Esophagus (tissue), 2 donors: ENCODE measurements at regions not wholly inside any gene's neighbourhood (a gene's known extent, or its start where the extent isn't known, plus 50 kb on each side); places are given as distances from the start of the nearest gene placed in this dataset.
A peak's percentile ranks its signal among the peaks of the same experiment; 100 is the strongest.

Source experiments
- H3K27ac ChIP-seq, 2 donors: one replicate each; pipeline ENCODE4 v1.5.1; 2013; ENCODE audit warnings: low read depth in 2 of 2, mild to moderate bottlenecking in 2 of 2, inconsistent platforms in 1 of 2, low read length in 1 of 2, moderate library complexity in 1 of 2
- H3K27me3 ChIP-seq, 2 donors: one replicate each; pipeline ENCODE4 v1.6.1; 2013; ENCODE audit warnings: low read length in 2 of 2, control low read depth in 1 of 2, mild to moderate bottlenecking in 1 of 2; ENCODE audit not compliant: insufficient read depth in 2 of 2, control insufficient read depth in 1 of 2
- H3K36me3 ChIP-seq, 2 donors: one replicate each; pipeline ENCODE4 v1.6.1; 2013; ENCODE audit warnings: low read length in 1 of 2; ENCODE audit not compliant: control insufficient read depth in 2 of 2, insufficient read depth in 2 of 2
- H3K4me1 ChIP-seq, 2 donors: one replicate each; pipeline ENCODE4 v1.6.1; 2013; ENCODE audit warnings: low read length in 1 of 2; ENCODE audit not compliant: control insufficient read depth in 2 of 2, insufficient read depth in 2 of 2
- H3K4me3 ChIP-seq, 2 donors: one replicate each; pipeline ENCODE4 v1.5.1; 2013; ENCODE audit warnings: low read length in 2 of 2, mild to moderate bottlenecking in 2 of 2, low read depth in 1 of 2, moderate library complexity in 1 of 2
- H3K9me3 ChIP-seq, 2 donors: one replicate each; pipeline ENCODE4 v1.6.1; 2013; ENCODE audit warnings: mild to moderate bottlenecking in 2 of 2, low read depth in 1 of 2, low read length in 1 of 2, moderate library complexity in 1 of 2; ENCODE audit not compliant: control insufficient read depth in 2 of 2, insufficient read depth in 1 of 2
- WGBS, 2 donors: extraction: QIAGEN DNeasy Blood & Tissue Kit; methylation state at CpG; one replicate each; pipeline ENCODE4 v1.1.7; 2013; 5-methylcytosine and 5-hydroxymethylcytosine counted together
- donor health status: healthy with polysubstance abuse.
- donor health status: Bipolar disorder and iron deficiency.

DNA sequence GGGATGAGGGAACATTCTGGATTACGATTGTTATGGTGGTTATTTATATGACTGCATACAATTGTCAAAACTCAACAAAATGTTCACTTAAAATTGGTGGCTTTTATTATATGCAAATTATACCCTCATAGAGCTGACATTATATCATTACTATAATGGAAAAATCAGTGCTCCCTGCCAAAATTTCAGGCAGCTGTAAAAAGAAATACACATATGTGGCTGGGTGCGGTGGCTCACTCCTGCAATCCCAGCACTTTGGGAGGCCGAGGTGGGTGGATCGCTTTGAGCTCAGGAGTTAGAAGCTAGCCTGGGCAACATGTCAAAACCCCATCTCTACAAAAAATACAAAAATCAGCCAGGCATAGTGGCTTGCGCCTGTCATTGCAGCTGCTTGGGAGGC is 75.8 kb upstream of the SULF2 start:
- no peak overlapping the region for H3K27ac ChIP-seq
- no peaks in the 10 kb centered on the region for H3K9me3 ChIP-seq
- H3K27me3 ChIP-seq: no peaks in the 10 kb centered on the region
- peaks cover 4 to 6% of the 10 kb centered on the region in 2 donors for H3K4me1 ChIP-seq
- 89 to 92% methylated on average over 5 of the region's 5 CpGs for WGBS, 2 donors
- no peak overlapping the region for H3K4me3 ChIP-seq
- H3K36me3 ChIP-seq: no peaks in the 10 kb centered on the region

DNA sequence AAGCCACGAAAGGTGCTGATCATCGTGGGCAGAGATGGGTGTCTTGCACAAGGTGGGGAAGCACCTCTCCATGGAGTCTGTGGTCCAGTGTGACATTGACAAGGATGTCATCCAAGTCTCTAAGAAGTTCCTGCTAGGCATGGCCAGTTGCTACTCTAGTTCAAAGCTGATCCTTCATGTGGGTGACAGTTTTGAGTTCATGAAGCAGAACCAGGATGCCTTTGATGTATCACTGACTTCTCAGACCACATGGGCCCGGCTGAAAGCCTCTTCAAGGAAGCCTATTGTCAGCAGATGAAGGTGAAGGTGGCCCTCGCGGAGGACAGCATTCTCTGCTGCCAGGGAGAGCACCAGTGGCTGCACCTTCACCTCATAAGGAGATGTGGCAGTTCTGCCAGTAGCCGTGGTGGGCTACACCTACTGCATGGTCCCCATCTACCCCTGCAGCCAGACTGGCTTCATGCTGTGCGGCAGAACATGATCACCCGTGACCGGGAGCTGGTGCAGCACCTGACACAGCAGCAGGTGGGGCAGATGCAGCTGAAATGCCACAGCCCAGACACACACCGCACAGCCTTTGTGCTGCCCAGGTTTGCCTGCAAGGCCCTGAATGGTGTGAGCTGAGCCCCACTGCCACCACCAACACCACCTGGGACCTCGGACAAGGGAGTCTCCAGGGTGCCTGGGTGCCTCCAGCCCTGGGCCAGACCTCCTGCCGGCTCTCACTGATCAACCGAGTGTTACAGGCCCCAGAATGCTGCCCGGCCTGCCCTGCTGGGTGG is 75.0 kb upstream of the SULF2 start:
- H3K27me3 ChIP-seq: no peaks in the 10 kb centered on the region
- no peak overlapping the region for H3K4me3 ChIP-seq
- 88 to 89% methylated on average over 14 of the region's 14 CpGs for WGBS, 2 donors
- H3K9me3 ChIP-seq: no peaks in the 10 kb centered on the region
- H3K4me1 ChIP-seq: peaks cover 4 to 6% of the 10 kb centered on the region in 2 donors
- no peaks in the 10 kb centered on the region for H3K36me3 ChIP-seq
- no peak overlapping the region for H3K27ac ChIP-seq

DNA sequence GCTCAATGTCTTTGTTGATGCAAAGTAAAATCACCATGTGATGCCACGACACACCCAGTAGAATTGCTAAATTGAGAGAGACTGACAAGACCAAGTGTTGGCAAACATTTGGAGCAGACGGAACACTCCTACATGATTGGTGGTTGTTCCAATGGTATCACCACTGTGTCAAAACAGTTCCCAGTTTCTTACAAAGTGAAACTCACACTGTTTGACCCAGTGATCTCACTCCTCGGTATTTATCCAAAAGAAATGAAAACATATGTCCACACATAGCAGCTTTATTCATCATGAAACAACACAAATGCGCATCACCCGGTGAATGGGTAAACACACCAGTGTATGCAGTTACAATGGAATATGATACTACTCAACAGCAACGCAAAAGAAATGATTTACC is 74.0 kb upstream of the SULF2 start:
- 87 to 88% methylated on average over 6 of the region's 6 CpGs for WGBS, 2 donors
- Histone ChIP-seq H3K4me1 (peaks cover 4 to 6% of the 10 kb centered on the region in 2 donors), H3K9me3 (no peaks in the 10 kb centered on the region), H3K36me3 (no peaks in the 10 kb centered on the region), H3K27ac (no peak overlapping the region), H3K27me3 (no peaks in the 10 kb centered on the region), H3K4me3 (no peak overlapping the region)

DNA sequence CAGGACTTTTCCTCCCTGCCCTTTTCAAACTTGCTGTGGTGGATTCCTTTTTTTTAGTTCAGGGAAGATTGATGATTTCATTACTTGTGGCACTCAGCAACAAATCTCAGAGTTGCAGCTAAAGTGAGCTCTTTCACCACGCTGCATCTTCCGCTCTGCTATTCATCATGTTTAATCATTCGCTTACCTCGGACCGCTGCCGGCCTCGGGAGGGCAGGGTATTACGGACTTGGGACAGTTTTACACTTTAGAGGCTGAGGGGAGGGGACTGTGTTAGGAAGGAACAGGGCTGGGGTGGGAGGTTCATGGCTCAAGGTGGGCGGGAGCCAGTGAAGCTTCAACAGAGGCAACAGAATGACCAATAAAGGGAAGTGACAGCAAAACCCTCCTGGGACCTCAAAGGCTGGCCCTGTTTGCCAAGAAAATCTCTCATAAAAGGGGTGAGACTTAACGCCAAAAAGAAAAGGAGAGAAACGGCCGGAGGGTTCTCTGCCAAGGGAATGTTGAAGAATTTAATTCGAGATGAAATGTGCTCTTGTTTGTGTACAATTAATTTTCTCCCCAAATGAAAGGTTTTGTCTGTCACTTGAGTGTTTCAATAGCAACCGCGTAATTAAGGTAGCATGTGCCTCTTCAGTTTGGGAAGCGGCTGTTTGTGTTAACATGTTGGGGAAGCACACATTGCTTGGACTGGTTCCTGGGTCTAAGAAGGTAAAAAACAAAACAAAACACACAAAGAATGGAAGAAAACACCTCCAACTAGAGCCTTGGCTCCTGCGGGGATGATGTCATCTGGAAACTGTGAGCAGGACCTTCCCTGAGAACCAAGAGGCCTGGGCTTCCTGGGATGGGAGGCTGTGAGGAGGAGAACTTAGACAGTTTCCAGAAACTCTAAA is 72.5 kb upstream of the SULF2 start:
- no peak overlapping the region for H3K4me3 ChIP-seq
- no peaks in the 10 kb centered on the region for H3K9me3 ChIP-seq
- no peaks in the 10 kb centered on the region for H3K27me3 ChIP-seq
- H3K36me3 ChIP-seq: no peaks in the 10 kb centered on the region
- peaks cover 4 to 6% of the 10 kb centered on the region in 2 donors for H3K4me1 ChIP-seq
- 20 to 36% methylated on average over 17 of the region's 17 CpGs for WGBS, 2 donors
- H3K27ac ChIP-seq: peak overlapping the region; percentile 15 to 61

DNA sequence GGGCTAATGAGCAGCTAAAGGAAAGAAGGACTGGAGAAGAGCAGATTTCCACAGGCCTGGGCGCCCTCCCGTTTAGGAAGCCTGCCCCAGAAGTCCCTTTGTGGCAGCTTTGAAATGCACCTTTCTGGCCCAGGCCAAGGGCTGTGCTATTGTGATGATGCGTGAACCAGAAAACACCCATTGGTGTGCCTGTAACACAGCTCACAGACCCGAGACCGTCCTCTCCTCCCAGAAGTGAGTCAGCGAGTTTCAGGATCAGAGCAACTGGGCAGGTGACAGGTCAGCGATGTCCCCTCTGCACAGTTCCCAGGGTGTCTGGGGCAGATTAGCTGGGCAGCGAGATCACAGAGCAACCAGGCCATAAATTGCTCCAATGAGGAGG is 71.9 kb upstream of the SULF2 start:
- Histone ChIP-seq H3K27ac (peak overlapping the region in 1 of 2 donors; percentile 61), H3K27me3 (no peaks in the 10 kb centered on the region), H3K4me1 (peaks cover 4 to 6% of the 10 kb centered on the region in 2 donors), H3K4me3 (no peak overlapping the region), H3K36me3 (no peaks in the 10 kb centered on the region), H3K9me3 (no peaks in the 10 kb centered on the region)
- 52 to 54% methylated on average over 8 of the region's 8 CpGs for WGBS, 2 donors

DNA sequence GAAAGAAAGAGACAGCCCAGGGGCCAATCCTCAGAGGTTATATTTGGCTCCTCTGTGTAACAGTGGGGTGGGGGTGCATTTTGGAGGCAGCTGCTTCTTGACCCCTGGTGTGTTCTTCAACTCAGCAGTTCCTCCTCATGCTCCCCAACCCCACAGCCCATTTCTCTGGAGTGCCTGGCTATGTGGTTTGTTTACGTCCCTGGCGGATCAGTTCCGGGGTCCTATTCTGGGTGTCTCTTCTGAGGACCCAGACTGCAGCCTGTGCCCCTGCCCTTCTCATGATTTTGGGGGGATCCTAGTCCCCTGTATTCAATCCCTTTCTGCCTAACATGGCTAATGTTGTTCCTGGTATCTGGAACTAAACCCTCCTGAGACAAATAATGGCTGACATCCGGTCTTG is 70.5 kb upstream of the SULF2 start:
- Histone ChIP-seq H3K27ac (no peak overlapping the region), H3K4me3 (no peak overlapping the region), H3K27me3 (no peaks in the 10 kb centered on the region), H3K36me3 (no peaks in the 10 kb centered on the region), H3K4me1 (peaks cover 4 to 6% of the 10 kb centered on the region in 2 donors), H3K9me3 (no peaks in the 10 kb centered on the region)
- WGBS, 2 donors: 94 to 100% methylated on average over 4 of the region's 4 CpGs

DNA sequence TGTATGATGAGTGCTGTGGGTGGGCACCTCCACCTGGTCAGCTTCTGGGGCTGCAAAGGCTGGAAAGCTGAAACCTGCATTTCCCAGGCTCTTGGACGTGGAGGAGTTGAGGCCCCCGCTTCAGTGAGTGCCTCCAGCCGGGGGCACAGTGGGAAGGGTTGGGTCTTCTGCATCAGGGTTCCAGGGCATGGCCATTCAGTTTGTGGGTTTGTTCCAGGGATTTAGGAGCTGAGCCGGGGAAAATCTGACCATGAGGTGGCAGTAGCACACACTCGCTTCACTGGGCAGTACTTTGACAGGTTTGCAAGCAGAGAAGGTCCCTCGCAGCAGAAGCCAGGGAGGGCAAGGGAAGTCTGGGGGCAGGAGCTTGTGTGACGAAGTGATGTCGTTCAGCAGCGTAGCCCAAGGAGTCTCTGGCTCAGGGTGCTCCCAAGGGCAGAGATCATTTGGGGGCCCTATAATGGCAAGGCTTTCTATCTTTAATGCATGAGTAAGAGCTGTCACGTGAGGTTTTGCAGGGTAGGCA is 69.5 kb upstream of the SULF2 start:
- WGBS, 2 donors: 76 to 86% methylated on average over 10 of the region's 10 CpGs
- no peaks in the 10 kb centered on the region for H3K9me3 ChIP-seq
- no peak overlapping the region for H3K4me3 ChIP-seq
- H3K27me3 ChIP-seq: no peaks in the 10 kb centered on the region
- no peak overlapping the region for H3K27ac ChIP-seq
- no peaks in the 10 kb centered on the region for H3K36me3 ChIP-seq
- peaks cover 2 to 6% of the 10 kb centered on the region in 2 donors for H3K4me1 ChIP-seq

DNA sequence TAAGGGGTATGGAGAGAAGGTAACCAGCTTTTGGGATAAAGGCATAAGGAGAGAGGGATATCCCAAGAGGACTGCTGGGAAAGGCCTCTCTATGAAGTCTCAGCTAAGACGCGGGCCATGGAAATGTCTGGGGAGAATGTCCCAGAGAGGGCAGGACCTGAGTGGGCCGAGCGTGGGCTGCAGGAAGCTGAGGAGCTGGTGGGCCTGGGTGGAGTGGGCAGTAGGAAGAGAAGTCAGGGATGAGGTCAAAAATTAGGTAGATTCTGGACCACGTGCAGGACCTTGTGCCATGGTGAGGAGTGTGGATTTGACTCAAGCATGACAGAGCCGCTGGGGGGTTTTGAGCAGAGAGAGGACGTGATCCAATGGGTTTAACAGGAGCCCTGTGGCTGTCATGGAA is 66.5 kb upstream of the SULF2 start:
- WGBS, 2 donors: 89 to 91% methylated on average over 7 of the region's 7 CpGs
- H3K9me3 ChIP-seq: no peaks in the 10 kb centered on the region
- H3K36me3 ChIP-seq: no peaks in the 10 kb centered on the region
- no peak overlapping the region for H3K4me3 ChIP-seq
- H3K27me3 ChIP-seq: no peaks in the 10 kb centered on the region
- H3K27ac ChIP-seq: no peak overlapping the region
- H3K4me1 ChIP-seq: peaks cover 0 to 9% of the 10 kb centered on the region in 2 donors

DNA sequence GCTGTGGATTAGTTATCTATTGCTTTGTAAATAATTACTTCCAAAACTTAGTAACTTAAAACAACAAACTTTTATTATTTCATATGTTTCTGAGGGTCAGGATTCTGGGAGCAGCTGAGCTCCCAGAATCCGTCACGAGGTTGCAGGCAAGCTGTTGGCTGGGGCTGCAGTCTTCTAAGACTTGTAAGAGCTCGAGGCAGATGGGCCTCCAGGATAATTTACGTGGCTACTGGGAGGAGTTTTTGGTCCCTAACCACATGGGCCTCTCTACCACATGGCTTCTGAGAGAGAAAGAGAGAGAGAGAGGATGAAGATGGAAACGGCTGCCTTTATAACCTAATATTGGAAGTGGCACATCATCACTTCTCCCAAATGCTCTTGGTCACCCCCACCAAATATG is 64.9 kb upstream of the SULF2 start:
- no peaks in the 10 kb centered on the region for H3K27me3 ChIP-seq
- no peaks in the 10 kb centered on the region for H3K36me3 ChIP-seq
- no peak overlapping the region for H3K4me3 ChIP-seq
- no peak overlapping the region for H3K27ac ChIP-seq
- WGBS, 2 donors: 69 to 71% methylated on average over 5 of the region's 5 CpGs
- peaks cover 0 to 17% of the 10 kb centered on the region in 2 donors for H3K4me1 ChIP-seq
- H3K9me3 ChIP-seq: no peaks in the 10 kb centered on the region
